Adrenal gland (tissue), 5 donors: ENCODE measurements at regions not wholly inside any gene's neighbourhood (a gene's known extent, or its start where the extent isn't known, plus 50 kb on each side); places are given as distances from the start of the nearest gene placed in this dataset.

Experiments used
- CTCF ChIP-seq, 6 experiments: fragments of 450-650 bp in 4 of 6; fragments of 200-600 bp in 2 of 6; sonication (generic) in 1 of 6; IDR thresholded peaks; 1 replicate in 5 of 6; 2 replicates in 1 of 6; pipeline versions ENCODE4 v1.5.1 to v1.8.0; 2016 to 2021; ENCODE audit warnings: antibody characterized with exemption in 6 of 6, mild to moderate bottlenecking in 2 of 6, moderate library complexity in 1 of 6
- POLR2A ChIP-seq, 2 donors: fragments of 450-650 bp; IDR thresholded peaks; one replicate each; pipeline ENCODE4 v1.6.1; 2017; ENCODE audit warnings: antibody characterized with exemption in 2 of 2, mild to moderate bottlenecking in 2 of 2, moderate library complexity in 1 of 2
- donor health status: DM: no; HTN: no; CAD: no.

- TF ChIP-seq POLR2A (IDR thresholded peaks at IDR 0.05) (no peak), CTCF (IDR thresholded peaks at IDR 0.05) (no peak)
Measured at GRCh38 chr12:58470266-58471010, 449.9 kb downstream of the LRIG3 start.
